IMR-90 (cell line): ENCODE measurements at regions not wholly inside any gene's neighbourhood (a gene's known extent, or its start where the extent isn't known, plus 50 kb on each side); places are given as distances from the start of the nearest gene placed in this dataset.

ENCODE experiments used
- ATAC-seq: fragments of 200-7000 bp; cut with Tn5 transposase; 2 replicates; pipeline ENCODE4 v1.9.1; 2020; ENCODE audit warnings: low read depth, mild to moderate bottlenecking, moderate library complexity
- BruUV-seq: library from RNA; stranded (reverse); fragments of 400-500 nt; replicated peaks from 2 replicates; lab custom pipeline; 2021; lab: Mats Ljungman, UMichigan
- CTCF ChIA-PET: fragments of 300-600 bp; formaldehyde crosslinking; extraction: SDS; loops from one replicate; lab custom pipeline; 2021; ENCODE audit warnings: antibody characterized with exemption; lab: Yijun Ruan, JAX
- POLR2A ChIA-PET: fragments of 300-600 bp; sonication (Branson Sonifier 250); formaldehyde crosslinking; loops from one replicate; lab custom pipeline; 2022; ENCODE audit warnings: antibody characterized with exemption; ENCODE audit not compliant: unreplicated experiment; lab: Charles Lee
- DNase-seq: peaks from one replicate; pipeline ENCODE4 v3.0.0; 2013
- H2AFZ ChIP-seq: replicated peaks from 2 replicates; pipeline ENCODE3; 2013; ENCODE audit warnings: low read length, mild to moderate bottlenecking; ENCODE audit not compliant: poor library complexity
- H2AK5ac ChIP-seq: 2 replicates; pipeline ENCODE4 v1.6.1; 2013; ENCODE audit warnings: low read depth, low read length, inconsistent platforms
- H2AK9ac ChIP-seq: replicated peaks from 2 replicates; pipeline ENCODE3; 2013; ENCODE audit warnings: mild to moderate bottlenecking, low read depth, low read length, moderate library complexity; ENCODE audit not compliant: poor library complexity
- H2BK120ac ChIP-seq: 2 replicates; pipeline ENCODE4 v1.6.1; 2013; ENCODE audit warnings: low read depth, low read length, inconsistent platforms
- H2BK15ac ChIP-seq: 3 replicates; pipeline ENCODE4 v1.6.1; 2013; ENCODE audit warnings: low read depth, low read length, inconsistent platforms
- H2BK20ac ChIP-seq: 2 replicates; pipeline ENCODE4 v1.6.1; 2013; ENCODE audit warnings: low read depth, mild to moderate bottlenecking, inconsistent platforms, low read length, moderate library complexity
- H2BK5ac ChIP-seq: 2 replicates; pipeline ENCODE4 v1.6.1; 2013; ENCODE audit warnings: mild to moderate bottlenecking, low read depth, low read length, inconsistent platforms; ENCODE audit not compliant: poor library complexity, severe bottlenecking
- H3K14ac ChIP-seq: replicated peaks from 2 replicates; pipeline ENCODE4 v1.6.1; 2013; ENCODE audit warnings: low read depth, low read length, inconsistent platforms
- H3K18ac ChIP-seq: 2 replicates; pipeline ENCODE4 v1.6.1; 2013; ENCODE audit warnings: low read depth, low read length, control low read depth
- H3K23ac ChIP-seq: 2 replicates; pipeline ENCODE4 v1.6.1; 2013; ENCODE audit warnings: low read depth, low read length, inconsistent platforms
- H3K27ac ChIP-seq: 2 replicates; pipeline ENCODE4 v1.5.1; 2013; ENCODE audit warnings: mild to moderate bottlenecking, control low read depth, low read length; ENCODE audit not compliant: insufficient read depth
- H3K27me3 ChIP-seq: 2 replicates; pipeline ENCODE4 v1.6.1; 2013; ENCODE audit warnings: low read length; ENCODE audit not compliant: control insufficient read depth, insufficient read depth
- H3K36me3 ChIP-seq: 2 replicates; pipeline ENCODE4 v1.6.1; 2013; ENCODE audit warnings: low read length, mixed read lengths; ENCODE audit not compliant: control insufficient read depth, insufficient read depth
- H3K4ac ChIP-seq: 2 replicates; pipeline ENCODE4 v1.6.1; 2013; ENCODE audit warnings: low read depth, low read length, inconsistent platforms
- H3K4me1 ChIP-seq: 2 replicates; pipeline ENCODE4 v1.6.1; 2013; ENCODE audit warnings: low read length, mixed read lengths; ENCODE audit not compliant: control insufficient read depth, insufficient read depth
- H3K4me2 ChIP-seq: 2 replicates; pipeline ENCODE4 v1.6.1; 2013; ENCODE audit warnings: low read depth, mild to moderate bottlenecking, control low read depth, low read length, moderate library complexity
- H3K4me3 ChIP-seq: 2 replicates; pipeline ENCODE4 v1.5.1; 2013; ENCODE audit warnings: low read depth, mild to moderate bottlenecking, control low read depth, low read length, moderate library complexity; ENCODE audit not compliant: insufficient read depth
- H3K56ac ChIP-seq: 2 replicates; pipeline ENCODE4 v1.6.1; 2013; ENCODE audit warnings: low read length, inconsistent platforms; ENCODE audit not compliant: insufficient read depth; ENCODE audit errors: extremely low read depth
- H3K79me1 ChIP-seq, 2 experiments: 2 replicates each; pipeline ENCODE4 v1.6.1; 2013; ENCODE audit warnings: low read length in 2 of 2, inconsistent platforms in 1 of 2, low read depth in 1 of 2
- H3K9ac ChIP-seq: 2 replicates; pipeline ENCODE4 v1.6.1; 2013; ENCODE audit warnings: low read depth, low read length, control low read depth
- H3K9me1 ChIP-seq: 2 replicates; pipeline ENCODE4 v1.6.1; 2013; ENCODE audit warnings: low read length, inconsistent platforms; ENCODE audit not compliant: insufficient read depth
- H3K9me3 ChIP-seq: 2 replicates; pipeline ENCODE4 v1.6.1; 2013; ENCODE audit warnings: low read length; ENCODE audit not compliant: control insufficient read depth, insufficient read depth
- H4K20me1 ChIP-seq: 2 replicates; pipeline ENCODE4 v1.6.1; 2013; ENCODE audit warnings: low read length, inconsistent platforms; ENCODE audit not compliant: insufficient read depth
- H4K5ac ChIP-seq: 2 replicates; pipeline ENCODE4 v1.6.1; 2013; ENCODE audit warnings: mild to moderate bottlenecking, low read depth, low read length, control low read depth
- H4K8ac ChIP-seq, 2 experiments: 2 replicates each; pipeline ENCODE4 v1.6.1; 2013; ENCODE audit warnings: low read depth in 2 of 2, low read length in 2 of 2, control low read depth in 1 of 2, inconsistent platforms in 1 of 2
- H4K91ac ChIP-seq: 2 replicates; pipeline ENCODE4 v1.6.1; 2013; ENCODE audit warnings: low read depth, low read length, inconsistent platforms; ENCODE audit not compliant: insufficient read depth
- BHLHE40 ChIP-seq: fragments of 150-350 bp; IDR thresholded peaks from 2 replicates; pipeline ENCODE4 v1.6.1; 2016; ENCODE audit warnings: mild to moderate bottlenecking, low read depth, low read length
- CEBPB ChIP-seq: IDR thresholded peaks from 2 replicates; pipeline ENCODE4 v1.6.1; 2012; ENCODE audit warnings: low read depth, low read length, improper control_type of control experiment
- FOS ChIP-seq: fragments of 150-350 bp; IDR thresholded peaks from 2 replicates; pipeline ENCODE4 v1.6.1; 2016; ENCODE audit warnings: low read depth, low read length
- MAZ ChIP-seq: IDR thresholded peaks from 2 replicates; pipeline ENCODE4 v1.6.1; 2012; ENCODE audit warnings: low read depth, mild to moderate bottlenecking, low read length, improper control_type of control experiment, moderate library complexity, borderline replicate concordance
- MXI1 ChIP-seq: IDR thresholded peaks from 2 replicates; pipeline ENCODE4 v1.6.1; 2012; ENCODE audit warnings: low read depth, mild to moderate bottlenecking, low read length, moderate library complexity, borderline replicate concordance
- POLR2A ChIP-seq: IDR thresholded peaks from 2 replicates; pipeline ENCODE4 v1.6.1; 2012; ENCODE audit warnings: mild to moderate bottlenecking, low read depth, low read length
- RFX5 ChIP-seq: IDR thresholded peaks from 2 replicates; pipeline ENCODE4 v1.8.0; 2012; ENCODE audit warnings: low read depth, mild to moderate bottlenecking, low read length, moderate library complexity
- WGBS, 2 experiments: methylation state at CpG; one replicate each; pipeline versions ENCODE4 v1.1.5 to v1.1.7; 2013; ENCODE audit warnings: missing lambda C conversion rate in 2 of 2; ENCODE audit not compliant: insufficient read length in 1 of 2; ENCODE audit errors: extremely low coverage in 2 of 2; 5-methylcytosine and 5-hydroxymethylcytosine counted together
- dilution Hi-C: fragments of 300-500 bp; cut with HindIII; formaldehyde crosslinking; loops from one replicate; pipeline ENCODE4 v1.14.3; 2018; ENCODE audit warnings: low sequenced_read_pairs; ENCODE audit not compliant: unreplicated experiment
- in situ Hi-C: fragments of 300-500 bp; cut with MboI; formaldehyde crosslinking; loops from 3 replicates; pipeline ENCODE4 v1.14.3; 2019; ENCODE audit warnings: low sequenced_read_pairs, inconsistent platforms, mixed read lengths
- intact Hi-C: fragments of 100-400 bp; cut with micrococcal nuclease; formaldehyde crosslinking; loops from 2 replicates; pipeline ENCODE4 v1.10.0; 2022
- TF ChIP-seq, protein P1 (sequence below): fragments of 150-350 bp; IDR thresholded peaks from 2 replicates; pipeline ENCODE4 v1.6.1; 2017; ENCODE audit warnings: mild to moderate bottlenecking, antibody characterized with exemption, low read length, low read depth

DNA sequence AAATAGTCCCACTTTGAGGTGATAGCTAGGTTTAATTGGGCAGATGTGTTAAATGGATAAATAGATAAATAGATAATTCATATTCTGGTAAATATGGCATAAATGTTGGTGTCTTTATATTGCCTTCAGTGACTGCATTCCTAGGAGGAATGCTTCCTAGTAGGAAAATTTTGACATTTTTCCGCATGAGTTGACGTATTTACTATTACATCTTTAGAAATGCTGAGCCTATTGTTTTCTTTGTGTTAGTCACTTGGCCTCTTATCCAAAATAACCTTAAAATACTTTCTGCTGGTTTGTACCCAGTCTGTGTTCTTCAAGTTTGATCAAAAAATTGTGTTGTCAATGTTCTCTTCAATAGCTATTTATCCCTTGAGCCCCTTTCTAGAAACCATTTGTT is 495.6 kb upstream of the ZEB2 start:
- no CpG with 5 or more reads among the region's 2 CpGs for WGBS, 2 experiments
- H3K9me1 ChIP-seq, result no peaks in the 10 kb centered on the region
- DNase-seq, result no peak
- ChIA-PET POLR2A (interaction anchor here (0.6 kb wide), 1 partner anchor 654 kb away, joined by 5 read pairs; no protein-coding TSS in a partner anchor), CTCF (interaction anchor here (1.1 kb wide), 1 partner anchor 66 kb away, joined by 4 read pairs; no protein-coding TSS in a partner anchor)
- no peak overlapping the region for H3K4me2 ChIP-seq
- no peak overlapping the region for H4K5ac ChIP-seq
- H3K4me3 ChIP-seq, result no peak overlapping the region
- in situ Hi-C loops (no loop called here), intact Hi-C loops (no loop called here), dilution Hi-C loops (no loop called here)
- BruUV-seq, result no TSS peak
- no peaks in the 10 kb centered on the region for H3K79me1 ChIP-seq
- no peak overlapping the region for H2BK120ac ChIP-seq
- ATAC-seq, result no peak
- H2BK5ac ChIP-seq, result no peak overlapping the region
- H3K27ac ChIP-seq, result no peak overlapping the region
- no peaks in the 10 kb centered on the region for H3K36me3 ChIP-seq
- TF ChIP-seq CEBPB (no peak), POLR2A (no peak), FOS (no peak), BHLHE40 (no peak), MAZ (no peak), RFX5 (no peak), MXI1 (no peak)
- TF ChIP-seq, protein P1, sequence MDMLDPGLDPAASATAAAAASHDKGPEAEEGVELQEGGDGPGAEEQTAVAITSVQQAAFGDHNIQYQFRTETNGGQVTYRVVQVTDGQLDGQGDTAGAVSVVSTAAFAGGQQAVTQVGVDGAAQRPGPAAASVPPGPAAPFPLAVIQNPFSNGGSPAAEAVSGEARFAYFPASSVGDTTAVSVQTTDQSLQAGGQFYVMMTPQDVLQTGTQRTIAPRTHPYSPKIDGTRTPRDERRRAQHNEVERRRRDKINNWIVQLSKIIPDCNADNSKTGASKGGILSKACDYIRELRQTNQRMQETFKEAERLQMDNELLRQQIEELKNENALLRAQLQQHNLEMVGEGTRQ, result no peak
- H2AK5ac ChIP-seq, result no peak overlapping the region
- H3K9me3 ChIP-seq, result no peaks in the 10 kb centered on the region
- H2AFZ ChIP-seq, result no peak overlapping the region
- H3K56ac ChIP-seq, result no peak overlapping the region
- no peak overlapping the region for H3K4ac ChIP-seq
- H2BK20ac ChIP-seq, result no peak overlapping the region
- no peak overlapping the region for H3K14ac ChIP-seq
- no peak overlapping the region for H2AK9ac ChIP-seq
- H2BK15ac ChIP-seq, result no peak overlapping the region
- H3K23ac ChIP-seq, result no peak overlapping the region
- peaks cover 2% of the 10 kb centered on the region; the same call in 1 of the 2 replicates for H3K4me1 ChIP-seq
- no peak overlapping the region for H4K91ac ChIP-seq
- H3K27me3 ChIP-seq, result no peaks in the 10 kb centered on the region; the same call in 1 of the 2 replicates
- no peaks in the 10 kb centered on the region for H4K20me1 ChIP-seq
- H3K18ac ChIP-seq, result no peak overlapping the region
- no peak overlapping the region for H3K9ac ChIP-seq
- no peak overlapping the region for H4K8ac ChIP-seq
